Right atrium auricular region (tissue), 2 donors: ENCODE measurements at regions not wholly inside any gene's neighbourhood (a gene's known extent, or its start where the extent isn't known, plus 50 kb on each side); places are given as distances from the start of the nearest gene placed in this dataset.

ENCODE experiments used
- DNase-seq: peaks from one replicate; pipeline ENCODE4 v3.0.0-alpha.2; 2019; ENCODE audit warnings: low spot score
- H3K27ac ChIP-seq, 2 donors: fragments of 200-600 bp; sonication (generic); 1 replicate in 1 of 2; 2 replicates in 1 of 2; pipeline ENCODE4 v1.5.1; 2016 to 2019
- H3K27me3 ChIP-seq, 2 donors: fragments of 200-600 bp; sonication (generic); one replicate each; pipeline versions ENCODE4 v1.5.1 to v1.6.0; 2017 to 2019
- H3K36me3 ChIP-seq: fragments of 200-600 bp; sonication (generic); one replicate; pipeline ENCODE4 v1.5.1; 2016
- H3K4me1 ChIP-seq, 2 donors: fragments of 200-600 bp; sonication (generic); one replicate each; pipeline versions ENCODE4 v1.5.1 to v1.6.0; 2017 to 2019
- H3K4me3 ChIP-seq, 2 donors: fragments of 200-600 bp; sonication (generic); 1 replicate in 1 of 2; 2 replicates in 1 of 2; pipeline ENCODE4 v1.5.1; 2017 to 2019; ENCODE audit warnings: mild to moderate bottlenecking in 1 of 2, moderate library complexity in 1 of 2
- H3K9me3 ChIP-seq, 2 donors: fragments of 200-600 bp; sonication (generic); one replicate each; pipeline ENCODE4 v1.5.1; 2019
- TF ChIP-seq, protein P1 (sequence below), 2 donors: fragments of 200-600 bp; sonication (generic); IDR thresholded peaks; one replicate each; pipeline ENCODE4 v1.5.1; 2019; ENCODE audit warnings: antibody characterized with exemption in 2 of 2

DNA sequence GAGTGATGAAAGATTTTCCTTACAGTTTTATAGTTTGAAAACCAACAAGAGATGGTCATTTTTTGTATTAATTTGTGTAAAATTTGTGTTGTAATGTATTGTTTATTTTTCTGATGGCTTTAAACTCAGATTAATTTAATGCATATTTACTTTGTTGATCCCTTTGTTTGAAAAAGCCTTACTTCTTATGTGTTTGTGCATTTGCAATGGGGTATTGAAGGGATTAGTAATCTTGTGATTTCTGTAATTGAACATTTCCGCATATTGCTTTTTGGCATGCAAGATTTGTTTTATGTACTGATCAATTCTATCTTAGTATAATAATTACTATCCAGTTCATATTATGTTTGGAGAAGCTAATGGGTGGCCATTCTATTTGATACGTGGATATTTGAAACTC is 98.4 kb upstream of the ROBO1 start:
- Histone ChIP-seq H3K27me3 (no peaks in the 10 kb centered on the region), H3K4me1 (no peaks in the 10 kb centered on the region), H3K27ac (no peak overlapping the region), H3K9me3 (no peaks in the 10 kb centered on the region), H3K36me3 (no peaks in the 10 kb centered on the region), H3K4me3 (no peak overlapping the region)
- TF ChIP-seq, protein P1, sequence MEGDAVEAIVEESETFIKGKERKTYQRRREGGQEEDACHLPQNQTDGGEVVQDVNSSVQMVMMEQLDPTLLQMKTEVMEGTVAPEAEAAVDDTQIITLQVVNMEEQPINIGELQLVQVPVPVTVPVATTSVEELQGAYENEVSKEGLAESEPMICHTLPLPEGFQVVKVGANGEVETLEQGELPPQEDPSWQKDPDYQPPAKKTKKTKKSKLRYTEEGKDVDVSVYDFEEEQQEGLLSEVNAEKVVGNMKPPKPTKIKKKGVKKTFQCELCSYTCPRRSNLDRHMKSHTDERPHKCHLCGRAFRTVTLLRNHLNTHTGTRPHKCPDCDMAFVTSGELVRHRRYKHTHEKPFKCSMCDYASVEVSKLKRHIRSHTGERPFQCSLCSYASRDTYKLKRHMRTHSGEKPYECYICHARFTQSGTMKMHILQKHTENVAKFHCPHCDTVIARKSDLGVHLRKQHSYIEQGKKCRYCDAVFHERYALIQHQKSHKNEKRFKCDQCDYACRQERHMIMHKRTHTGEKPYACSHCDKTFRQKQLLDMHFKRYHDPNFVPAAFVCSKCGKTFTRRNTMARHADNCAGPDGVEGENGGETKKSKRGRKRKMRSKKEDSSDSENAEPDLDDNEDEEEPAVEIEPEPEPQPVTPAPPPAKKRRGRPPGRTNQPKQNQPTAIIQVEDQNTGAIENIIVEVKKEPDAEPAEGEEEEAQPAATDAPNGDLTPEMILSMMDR (IDR thresholded peaks at IDR 0.05), result no peak
- no peak for DNase-seq

GRCh38 chr3:79864077-79864476 is 96.3 kb upstream of the ROBO1 start:
- Histone ChIP-seq H3K4me1 (no peaks in the 10 kb centered on the region), H3K9me3 (no peaks in the 10 kb centered on the region), H3K4me3 (no peak overlapping the region), H3K27me3 (no peaks in the 10 kb centered on the region), H3K27ac (no peak overlapping the region), H3K36me3 (no peaks in the 10 kb centered on the region)
- no peak for DNase-seq
- TF ChIP-seq, protein P1 (IDR thresholded peaks at IDR 0.05), result no peak

GRCh38 chr3:79848876-79849275 is 81.1 kb upstream of the ROBO1 start:
- DNase-seq, result no peak
- Histone ChIP-seq H3K27ac (no peak overlapping the region), H3K4me1 (no peaks in the 10 kb centered on the region), H3K27me3 (no peaks in the 10 kb centered on the region), H3K9me3 (peaks cover 0 to 3% of the 10 kb centered on the region in 2 donors), H3K4me3 (no peak overlapping the region), H3K36me3 (no peaks in the 10 kb centered on the region)
- TF ChIP-seq, protein P1 (IDR thresholded peaks at IDR 0.05), result no peak

DNA sequence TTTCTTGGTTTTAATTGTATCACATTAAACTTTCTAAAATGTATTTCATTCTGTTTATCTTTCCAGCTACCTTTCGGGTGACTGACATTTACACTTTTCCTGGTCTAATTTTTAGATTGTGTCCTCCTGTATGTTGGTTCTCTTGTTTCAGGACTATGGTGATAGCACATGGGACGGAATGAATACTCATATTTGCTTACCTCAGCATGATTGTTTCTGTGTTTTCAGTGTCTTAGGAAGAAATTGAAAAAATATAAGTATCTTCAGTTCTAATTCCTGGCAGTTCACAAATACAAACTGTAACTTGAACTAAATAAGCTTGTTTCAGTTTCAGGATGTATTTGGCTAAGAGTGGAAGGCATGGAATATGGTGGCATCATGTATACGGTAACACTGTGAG is 80.1 kb upstream of the ROBO1 start:
- no peak for DNase-seq
- H3K4me3 ChIP-seq, result no peak overlapping the region
- no peak overlapping the region for H3K27ac ChIP-seq
- H3K27me3 ChIP-seq, result no peaks in the 10 kb centered on the region
- H3K9me3 ChIP-seq, result peaks cover 0 to 3% of the 10 kb centered on the region in 2 donors
- H3K4me1 ChIP-seq, result no peaks in the 10 kb centered on the region
- no peaks in the 10 kb centered on the region for H3K36me3 ChIP-seq
- TF ChIP-seq, protein P1 (IDR thresholded peaks at IDR 0.05), result no peak

DNA sequence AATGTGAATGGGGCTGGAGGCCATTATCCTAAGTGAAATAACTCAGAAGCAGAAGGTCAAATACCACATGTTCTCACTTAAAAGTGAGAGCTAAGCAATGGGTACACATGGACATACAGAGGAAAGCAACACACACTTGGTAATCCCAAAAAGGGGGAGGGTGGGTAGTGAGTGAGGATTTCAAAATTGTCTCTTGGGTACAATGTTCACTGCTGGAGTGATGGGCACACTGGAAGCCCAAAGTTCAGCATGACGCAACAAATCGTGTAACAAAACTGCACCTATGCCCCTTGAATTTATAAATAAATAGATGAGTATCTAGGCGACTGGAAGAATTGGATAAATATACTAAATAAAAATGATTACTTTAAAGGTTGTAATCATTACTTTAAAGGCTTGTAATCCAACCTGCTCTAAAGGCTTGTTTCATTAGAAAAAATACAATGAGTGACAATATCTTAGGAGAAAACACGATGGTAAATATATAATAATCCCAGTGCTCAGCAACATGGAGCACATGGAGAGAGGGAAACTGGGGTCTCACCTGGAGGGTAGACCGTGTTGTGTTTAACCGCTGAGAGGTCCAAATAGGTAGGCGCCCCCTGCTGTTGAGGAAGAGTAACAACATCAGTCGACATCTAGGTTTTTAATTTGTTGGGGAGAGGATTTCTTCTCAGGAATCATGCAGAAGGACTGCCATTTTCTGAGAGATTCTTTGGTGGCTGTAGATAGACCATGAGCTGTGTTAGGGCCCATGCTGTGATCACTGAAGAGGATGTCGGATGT is 78.5 kb upstream of the ROBO1 start:
- H3K9me3 ChIP-seq, result peaks cover 0 to 3% of the 10 kb centered on the region in 2 donors
- no peak overlapping the region for H3K4me3 ChIP-seq
- H3K36me3 ChIP-seq, result no peaks in the 10 kb centered on the region
- DNase-seq, result no peak
- TF ChIP-seq, protein P1 (IDR thresholded peaks at IDR 0.05), result peak in 1 of 2 donors; percentile 41
- H3K27me3 ChIP-seq, result no peaks in the 10 kb centered on the region
- H3K27ac ChIP-seq, result no peak overlapping the region
- H3K4me1 ChIP-seq, result no peaks in the 10 kb centered on the region

GRCh38 chr3:79845546-79845945 is 77.7 kb upstream of the ROBO1 start:
- Histone ChIP-seq H3K9me3 (no peaks in the 10 kb centered on the region), H3K27me3 (no peaks in the 10 kb centered on the region), H3K36me3 (no peaks in the 10 kb centered on the region), H3K27ac (no peak overlapping the region), H3K4me3 (no peak overlapping the region), H3K4me1 (no peaks in the 10 kb centered on the region)
- no peak for DNase-seq
- TF ChIP-seq, protein P1 (IDR thresholded peaks at IDR 0.05), result no peak
